CD14-positive monocyte (primary cell): ENCODE measurements at regions not wholly inside any gene's neighbourhood (a gene's known extent, or its start where the extent isn't known, plus 50 kb on each side); places are given as distances from the start of the nearest gene placed in this dataset.

ENCODE experiments used
- DNase-seq, 3 donors: peaks; one replicate each; pipeline ENCODE4 v3.0.0-alpha.2; 2011 to 2022
- H2AFZ ChIP-seq: 2 replicates; pipeline ENCODE4 v1.6.0; 2012; ENCODE audit warnings: mild to moderate bottlenecking, low read depth, low read length, inconsistent platforms; ENCODE audit not compliant: insufficient read depth, poor library complexity, severe bottlenecking
- H3K27ac ChIP-seq, 2 donors: 1 replicate in 1 of 2; 2 replicates in 1 of 2; pipeline ENCODE4 v1.5.1; 2012 to 2013; ENCODE audit warnings: low read length in 2 of 2, control low read depth in 1 of 2, inconsistent platforms in 1 of 2, low read depth in 1 of 2, mild to moderate bottlenecking in 1 of 2
- H3K27me3 ChIP-seq, 2 donors: one replicate each; pipeline versions ENCODE4 v1.6.0 to v1.6.1; 2011 to 2013; ENCODE audit warnings: low read length in 2 of 2; ENCODE audit not compliant: control insufficient read depth in 2 of 2, insufficient read depth in 2 of 2
- H3K36me3 ChIP-seq, 2 donors: replicated peaks in 1 of 2; 1 replicate in 1 of 2; 2 replicates in 1 of 2; pipeline versions ENCODE4 v1.5.1 to v1.6.1; 2012 to 2013; ENCODE audit warnings: low read length in 2 of 2, control low read depth in 1 of 2, inconsistent platforms in 1 of 2, mild to moderate bottlenecking in 1 of 2; ENCODE audit not compliant: insufficient read depth in 2 of 2, control insufficient read depth in 1 of 2
- H3K4me1 ChIP-seq, 2 donors: 1 replicate in 1 of 2; 2 replicates in 1 of 2; pipeline versions ENCODE4 v1.5.1 to v1.6.1; 2012 to 2013; ENCODE audit warnings: low read length in 2 of 2, control low read depth in 1 of 2, inconsistent platforms in 1 of 2, mild to moderate bottlenecking in 1 of 2, moderate library complexity in 1 of 2; ENCODE audit not compliant: insufficient read depth in 2 of 2, control insufficient read depth in 1 of 2
- H3K4me2 ChIP-seq: replicated peaks from 2 replicates; pipeline ENCODE3; 2012; ENCODE audit warnings: low read length, moderate library complexity, mild to moderate bottlenecking; ENCODE audit not compliant: poor library complexity, severe bottlenecking; ENCODE audit errors: extremely low read depth
- H3K4me3 ChIP-seq, 3 experiments: fragments of 200-600 bp in 1 of 3; sonication (generic) in 1 of 3; replicated peaks in 1 of 3; 1 replicate in 2 of 3; 2 replicates in 1 of 3; pipeline ENCODE4 v1.5.1; 2011 to 2013; ENCODE audit warnings: low read length in 3 of 3, mild to moderate bottlenecking in 3 of 3, control low read depth in 2 of 3, low read depth in 2 of 3, inconsistent platforms in 1 of 3, moderate library complexity in 1 of 3
- H3K79me2 ChIP-seq: 2 replicates; pipeline ENCODE4 v1.6.0; 2012; ENCODE audit warnings: mild to moderate bottlenecking, control low read depth, inconsistent platforms, low read length, moderate library complexity; ENCODE audit not compliant: insufficient read depth
- H3K9ac ChIP-seq: 2 replicates; pipeline ENCODE4 v1.6.0; 2017; ENCODE audit warnings: low read length, mild to moderate bottlenecking; ENCODE audit not compliant: insufficient read depth, poor library complexity, severe bottlenecking
- H3K9me3 ChIP-seq, 2 donors: replicated peaks in 1 of 2; 1 replicate in 1 of 2; 2 replicates in 1 of 2; pipeline versions ENCODE4 v1.5.1 to v1.6.1; 2012 to 2013; ENCODE audit warnings: low read length in 2 of 2, control low read depth in 1 of 2; ENCODE audit not compliant: control insufficient read depth in 1 of 2, insufficient read depth in 1 of 2
- H4K20me1 ChIP-seq: 2 replicates; pipeline ENCODE4 v1.6.0; 2012; ENCODE audit warnings: mild to moderate bottlenecking, low read length, control low read depth, moderate library complexity; ENCODE audit not compliant: insufficient read depth
- H3K27ac Mint-ChIP-seq, 7 donors: one replicate each; pipeline ENCODE4 v1.8.0; 2020; ENCODE audit warnings: mild to moderate bottlenecking in 7 of 7, mixed read lengths in 7 of 7, moderate library complexity in 6 of 7, inconsistent platforms in 2 of 7
- H3K27me3 Mint-ChIP-seq, 3 donors: one replicate each; pipeline ENCODE4 v1.8.0; 2021 to 2022; ENCODE audit warnings: low read depth in 3 of 3, mild to moderate bottlenecking in 3 of 3, mixed read lengths in 3 of 3, moderate library complexity in 3 of 3, inconsistent platforms in 1 of 3
- H3K36me3 Mint-ChIP-seq, 2 donors: one replicate each; pipeline ENCODE4 v1.8.0; 2020; ENCODE audit warnings: mixed read lengths in 2 of 2, inconsistent platforms in 1 of 2, mild to moderate bottlenecking in 1 of 2
- H3K4me1 Mint-ChIP-seq: one replicate; pipeline ENCODE4 v1.8.0; 2020; ENCODE audit warnings: mild to moderate bottlenecking, mixed read lengths
- H3K4me3 Mint-ChIP-seq, 2 donors: one replicate each; pipeline ENCODE4 v1.8.0; 2020; ENCODE audit warnings: mild to moderate bottlenecking in 2 of 2, mixed read lengths in 2 of 2, moderate library complexity in 1 of 2
- H3K9me3 Mint-ChIP-seq, 7 donors: one replicate each; pipeline ENCODE4 v1.8.0; 2020 to 2022; ENCODE audit warnings: mixed read lengths in 7 of 7, mild to moderate bottlenecking in 6 of 7, moderate library complexity in 6 of 7, inconsistent platforms in 2 of 7
- WGBS: methylation state at CpG from one replicate; pipeline ENCODE4 v1.1.5; 2013; ENCODE audit warnings: missing lambda C conversion rate; ENCODE audit not compliant: insufficient coverage; 5-methylcytosine and 5-hydroxymethylcytosine counted together
- intact Hi-C, 2 donors: fragments of 100-400 bp; cut with micrococcal nuclease; formaldehyde crosslinking; loops; one replicate each; pipeline versions ENCODE4 v1.15.0 to v1.15.1; 2023
- TF ChIP-seq, protein P1 (sequence below): fragments of 200-600 bp; IDR thresholded peaks from one replicate; pipeline ENCODE4 v1.8.0; 2022; ENCODE audit warnings: antibody characterized with exemption, mild to moderate bottlenecking

DNA sequence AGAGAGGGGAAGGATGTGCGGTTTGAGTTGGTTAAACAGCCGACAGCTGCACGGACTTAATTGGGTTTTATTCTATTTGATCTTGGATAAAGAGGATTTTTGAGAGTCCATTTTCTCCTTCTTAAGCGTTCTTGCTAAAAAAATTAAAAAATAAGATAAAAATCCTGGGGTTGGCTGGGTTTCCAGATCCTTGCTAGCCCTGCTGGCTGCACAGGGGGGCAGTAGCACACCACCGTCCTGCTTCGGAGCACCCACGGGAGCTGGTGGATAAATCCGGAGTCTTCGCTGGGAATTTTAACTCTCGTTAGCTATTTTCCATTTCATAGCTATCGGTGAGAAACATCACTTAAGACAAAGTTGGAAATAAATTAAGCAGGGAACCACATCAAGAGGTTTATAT is 792.0 kb downstream of the TYW1 start:
- Histone ChIP-seq H2AFZ (no peak overlapping the region), H3K9ac (no peak overlapping the region), H4K20me1 (no peaks in the 10 kb centered on the region), H3K9me3 (peaks cover 45 to 52% of the 10 kb centered on the region in 2 donors), H3K4me2 (no peak overlapping the region), H3K36me3 (no peaks in the 10 kb centered on the region), H3K4me3 (no peak overlapping the region), H3K27ac (no peak overlapping the region), H3K27me3 (no peaks in the 10 kb centered on the region), H3K79me2 (no peaks in the 10 kb centered on the region), H3K4me1 (no peaks in the 10 kb centered on the region)
- WGBS, result 91% methylated on average over 8 of the region's 11 CpGs
- H3K36me3 Mint-ChIP-seq, result no peaks in the 10 kb centered on the region
- H3K27me3 Mint-ChIP-seq, result peaks cover 0 to 1% (median 0%) of the 10 kb centered on the region in 3 donors
- H3K4me1 Mint-ChIP-seq, result no peaks in the 10 kb centered on the region
- intact Hi-C loops, result no loop called here
- TF ChIP-seq, protein P1, sequence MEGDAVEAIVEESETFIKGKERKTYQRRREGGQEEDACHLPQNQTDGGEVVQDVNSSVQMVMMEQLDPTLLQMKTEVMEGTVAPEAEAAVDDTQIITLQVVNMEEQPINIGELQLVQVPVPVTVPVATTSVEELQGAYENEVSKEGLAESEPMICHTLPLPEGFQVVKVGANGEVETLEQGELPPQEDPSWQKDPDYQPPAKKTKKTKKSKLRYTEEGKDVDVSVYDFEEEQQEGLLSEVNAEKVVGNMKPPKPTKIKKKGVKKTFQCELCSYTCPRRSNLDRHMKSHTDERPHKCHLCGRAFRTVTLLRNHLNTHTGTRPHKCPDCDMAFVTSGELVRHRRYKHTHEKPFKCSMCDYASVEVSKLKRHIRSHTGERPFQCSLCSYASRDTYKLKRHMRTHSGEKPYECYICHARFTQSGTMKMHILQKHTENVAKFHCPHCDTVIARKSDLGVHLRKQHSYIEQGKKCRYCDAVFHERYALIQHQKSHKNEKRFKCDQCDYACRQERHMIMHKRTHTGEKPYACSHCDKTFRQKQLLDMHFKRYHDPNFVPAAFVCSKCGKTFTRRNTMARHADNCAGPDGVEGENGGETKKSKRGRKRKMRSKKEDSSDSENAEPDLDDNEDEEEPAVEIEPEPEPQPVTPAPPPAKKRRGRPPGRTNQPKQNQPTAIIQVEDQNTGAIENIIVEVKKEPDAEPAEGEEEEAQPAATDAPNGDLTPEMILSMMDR, result no peak
- H3K4me3 Mint-ChIP-seq, result no peak overlapping the region
- peaks cover 16 to 56% (median 37%) of the 10 kb centered on the region in 7 donors for H3K9me3 Mint-ChIP-seq
- no peak overlapping the region for H3K27ac Mint-ChIP-seq
- DNase-seq, result no peak

DNA sequence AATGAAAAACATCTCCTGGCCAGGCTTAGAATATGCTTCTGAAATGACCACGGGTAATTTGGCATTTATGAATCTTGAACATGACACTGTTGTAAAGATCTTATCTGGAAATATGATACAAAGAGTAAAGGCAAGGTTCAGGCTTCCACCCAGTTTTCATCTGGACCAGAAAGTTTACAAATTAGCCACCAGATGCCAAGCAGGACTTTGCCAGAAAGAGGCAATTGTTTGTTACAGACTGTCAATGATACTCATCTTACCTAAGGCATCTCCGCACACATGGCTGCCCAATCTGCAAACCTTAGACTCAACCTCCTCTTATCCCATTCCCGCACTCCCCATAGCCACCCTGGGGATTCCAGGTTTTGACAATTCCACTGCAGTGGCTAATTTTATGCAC is 795.3 kb downstream of the TYW1 start:
- TF ChIP-seq, protein P1, result no peak
- H3K4me1 ChIP-seq, result no peaks in the 10 kb centered on the region
- H3K4me3 ChIP-seq, result no peak overlapping the region
- Mint-ChIP-seq H3K27ac (no peak overlapping the region), H3K36me3 (no peaks in the 10 kb centered on the region), H3K9me3 (peaks cover 19 to 44% (median 39%) of the 10 kb centered on the region in 7 donors), H3K4me3 (no peak overlapping the region), H3K4me1 (no peaks in the 10 kb centered on the region), H3K27me3 (peaks cover 0 to 1% (median 0%) of the 10 kb centered on the region in 3 donors)
- intact Hi-C loops, result no loop called here
- no peaks in the 10 kb centered on the region for H3K27me3 ChIP-seq
- DNase-seq, result no peak
- WGBS, result 90% methylated on average over 3 of the region's 3 CpGs
- no peaks in the 10 kb centered on the region for H3K36me3 ChIP-seq
- H2AFZ ChIP-seq, result no peak overlapping the region
- no peak overlapping the region for H3K4me2 ChIP-seq
- no peak overlapping the region for H3K27ac ChIP-seq
- no peak overlapping the region for H3K9ac ChIP-seq
- peaks cover 45 to 57% of the 10 kb centered on the region in 2 donors for H3K9me3 ChIP-seq
- H3K79me2 ChIP-seq, result no peaks in the 10 kb centered on the region
- no peaks in the 10 kb centered on the region for H4K20me1 ChIP-seq
